T1000 (cell line): ENCODE measurements at regions not wholly inside any gene's neighbourhood (a gene's known extent, or its start where the extent isn't known, plus 50 kb on each side); places are given as distances from the start of the nearest gene placed in this dataset.
A peak's percentile ranks its signal among the peaks of the same experiment; 100 is the strongest.
"Not testable (repeated sequence)": the region's sequence is repeated elsewhere in the genome, so short reads cannot be mapped to it uniquely, and the experiment has no call there.

Experiments
- DNase-seq: peaks from one replicate; lab custom pipeline; 2025; ENCODE audit warnings: mixed read lengths; lab: John Stamatoyannopoulos, UW

DNA sequence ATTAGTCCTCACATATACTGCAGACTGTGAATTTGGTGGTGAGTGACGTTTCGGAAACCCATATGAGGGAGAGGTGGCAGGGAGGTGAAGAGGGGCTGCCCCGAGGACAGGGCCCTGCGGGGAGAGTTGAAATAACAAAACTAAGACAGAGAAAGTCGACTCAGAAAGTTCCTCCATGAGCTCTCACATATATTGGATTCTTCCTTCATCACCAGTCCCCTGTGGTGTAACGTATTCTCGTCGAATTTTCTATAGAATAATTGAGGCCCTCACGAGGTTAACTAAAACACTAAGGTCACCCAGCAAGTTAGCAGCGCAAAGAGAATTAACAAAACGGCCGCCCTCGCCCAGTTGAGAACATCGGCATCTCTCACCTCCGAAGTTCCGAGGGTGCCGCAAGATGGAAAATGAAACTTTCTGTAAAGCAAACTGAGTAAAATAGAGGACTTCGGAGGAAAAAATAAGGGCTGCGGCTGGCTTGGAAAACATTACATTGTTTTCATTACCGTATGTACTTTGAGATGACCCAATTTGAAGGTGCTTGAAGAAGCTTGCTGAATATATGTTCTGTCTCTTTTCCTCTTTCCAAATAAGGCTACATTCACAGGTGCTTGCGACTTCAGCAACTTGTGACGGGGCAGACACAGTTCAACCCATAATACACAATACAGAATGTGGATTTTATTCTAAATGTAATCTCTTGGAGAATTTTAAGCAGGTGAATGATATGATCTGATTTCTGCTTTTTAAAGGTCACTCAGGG lies 490.9 kb upstream of the JARID2 start:
- no peak for DNase-seq

- no peak for DNase-seq
These were observed 489.5 kb upstream of the JARID2 start for GRCh38 chr6:14756340-14756739.

- no peak for DNase-seq
These were observed 488.9 kb upstream of the JARID2 start for GRCh38 chr6:14757014-14757413.

DNA sequence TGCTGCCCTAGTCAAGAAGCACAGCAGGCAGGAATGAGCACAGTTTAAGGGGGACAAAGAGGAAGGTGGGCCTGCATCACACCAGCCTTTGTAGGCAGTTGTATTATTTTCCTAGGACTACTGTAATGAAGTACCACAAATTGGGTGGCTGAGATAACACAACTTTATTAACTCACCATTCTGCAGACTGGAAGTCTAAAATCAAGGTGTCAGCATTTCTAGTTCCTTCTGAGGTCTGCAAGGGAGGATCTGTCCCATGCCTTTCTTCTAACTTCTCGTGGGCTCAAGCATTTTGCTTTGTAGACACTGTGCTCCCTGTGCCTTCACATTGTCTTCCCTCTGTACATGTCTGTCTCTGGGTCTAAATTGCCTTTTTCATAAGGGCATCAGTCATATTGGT lies 488.5 kb upstream of the JARID2 start:
- DNase-seq = no peak

GRCh38 chr6:14758421-14759081 lies 487.3 kb upstream of the JARID2 start:
- DNase-seq = no peak

DNA sequence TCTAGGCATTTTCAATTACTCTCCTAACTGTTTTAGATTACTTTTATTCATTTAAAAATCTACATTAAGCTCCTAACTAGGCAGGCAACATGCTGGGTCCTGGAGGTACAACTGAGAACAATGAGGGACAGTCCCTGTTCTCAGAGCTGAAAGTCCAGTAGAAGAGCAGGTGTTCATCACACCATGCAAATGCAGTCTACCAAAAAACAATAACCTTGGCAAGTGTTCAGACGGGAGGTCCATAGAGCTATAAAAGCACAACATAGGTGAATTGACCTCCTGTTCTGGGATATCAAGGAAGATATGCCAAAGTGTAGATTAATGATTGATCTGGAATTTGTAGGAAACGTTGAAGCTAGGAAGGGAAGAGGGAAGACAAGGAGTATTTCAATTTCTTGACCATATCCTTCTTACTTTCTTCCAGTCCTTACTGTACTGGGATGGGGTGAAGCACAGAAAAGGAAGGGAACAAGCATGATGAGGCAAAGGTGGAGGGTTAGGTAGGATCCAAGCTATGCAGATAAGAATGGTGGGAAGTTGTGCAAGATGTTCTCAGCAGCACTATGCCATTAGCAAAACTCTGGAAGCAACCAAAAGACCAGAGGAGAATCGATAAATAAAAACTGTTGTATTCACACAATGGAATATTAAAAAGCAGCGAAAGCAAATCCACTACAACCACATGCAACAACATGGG lies 485.7 kb upstream of the JARID2 start:
- no peak for DNase-seq

GRCh38 chr6:14762077-14762476 lies 483.8 kb upstream of the JARID2 start:
- no peak for DNase-seq

DNA sequence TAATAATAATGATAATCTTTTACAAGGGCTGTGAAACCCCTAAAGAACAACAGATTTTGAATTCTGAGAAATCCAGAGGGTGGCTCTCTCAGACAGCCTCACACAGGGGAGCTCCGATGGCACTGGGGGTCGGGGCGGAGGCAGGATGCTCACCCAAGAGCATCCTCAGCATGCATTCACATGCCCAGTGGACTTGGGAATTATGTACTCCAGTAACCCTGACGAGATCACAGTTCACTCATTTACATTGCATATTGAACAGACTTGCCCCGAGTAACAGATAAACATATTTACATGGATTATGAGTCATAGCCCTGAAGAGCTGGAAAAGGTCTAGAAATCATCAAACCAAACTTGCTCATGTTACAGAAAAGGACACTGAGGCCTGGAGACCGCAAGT lies 482.7 kb upstream of the JARID2 start:
- DNase-seq = peak; percentile 4

GRCh38 chr6:14763616-14764015 lies 482.3 kb upstream of the JARID2 start:
- no peak for DNase-seq

DNA sequence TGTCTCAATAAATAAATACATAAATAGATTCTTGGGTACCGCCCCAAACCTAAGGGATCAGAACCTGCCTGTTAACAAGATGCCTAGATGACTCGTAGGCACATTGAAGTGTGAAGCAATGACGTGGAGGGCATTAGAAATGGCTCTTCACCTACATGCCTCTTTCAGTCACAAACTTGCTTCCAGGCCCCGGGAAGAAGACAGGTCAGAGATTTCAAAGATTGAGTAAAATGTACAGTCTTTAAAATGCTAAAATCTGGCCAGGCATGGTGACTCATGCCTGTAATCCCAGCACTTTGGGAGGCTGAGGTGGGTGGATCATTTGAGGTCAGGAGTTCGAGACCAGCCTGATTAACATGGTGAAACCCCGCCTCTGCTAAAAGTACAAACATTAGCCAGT lies 480.8 kb upstream of the JARID2 start:
- DNase-seq = peak; percentile 12

- no peak for DNase-seq
These were observed 480.0 kb upstream of the JARID2 start for GRCh38 chr6:14765721-14766390.

- DNase-seq = no peak
These were observed 479.4 kb upstream of the JARID2 start for GRCh38 chr6:14766391-14766994.

- no peak for DNase-seq
These were observed 478.6 kb upstream of the JARID2 start for GRCh38 chr6:14767226-14767625.

GRCh38 chr6:14770040-14770439 lies 475.8 kb upstream of the JARID2 start:
- no peak for DNase-seq

- no peak for DNase-seq
These were observed 475.3 kb upstream of the JARID2 start for GRCh38 chr6:14770572-14770971.

- DNase-seq = no peak
These were observed 474.9 kb upstream of the JARID2 start for GRCh38 chr6:14771016-14771415.

DNA sequence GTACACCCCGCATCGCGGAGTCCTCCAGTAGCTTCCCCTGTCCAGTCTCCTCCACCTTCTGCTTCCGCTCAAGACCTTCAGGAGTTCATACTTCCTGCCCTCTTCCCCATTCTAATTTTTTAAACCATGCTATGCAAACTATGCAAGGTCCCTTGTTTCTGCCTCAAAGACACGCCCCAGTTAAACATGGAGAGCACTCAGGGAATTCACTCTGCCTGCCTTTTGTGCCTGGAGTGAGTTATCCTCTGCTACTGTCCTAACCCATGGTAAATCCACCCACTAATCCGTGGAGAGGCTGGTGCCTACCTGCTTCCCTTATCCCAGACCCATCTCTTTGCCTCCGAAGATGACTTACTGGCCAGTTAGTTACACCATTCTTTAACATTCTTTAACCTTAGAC lies 473.7 kb upstream of the JARID2 start:
- no peak for DNase-seq

- DNase-seq = no peak
These were observed 470.3 kb upstream of the JARID2 start for GRCh38 chr6:14775528-14775927.

DNA sequence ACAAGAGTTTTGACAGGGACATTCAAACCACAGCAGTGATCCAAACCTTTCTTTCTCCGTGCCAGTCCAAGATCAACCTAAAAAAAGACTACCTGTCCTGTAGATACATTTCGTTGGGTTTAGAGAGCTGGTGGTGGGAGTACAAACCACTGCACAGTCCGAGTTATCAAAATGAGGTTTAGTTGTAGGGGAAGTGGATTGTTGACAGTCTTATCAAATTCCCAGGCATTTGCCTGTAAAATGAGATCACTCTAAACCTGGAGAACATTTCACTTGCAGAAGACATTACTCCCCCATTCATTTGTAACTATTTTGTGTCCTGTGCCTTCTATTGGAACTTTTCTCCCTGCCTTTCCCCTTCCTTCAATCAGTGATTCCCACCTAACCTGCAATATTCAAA lies 469.6 kb upstream of the JARID2 start:
- DNase-seq = no peak

GRCh38 chr6:14781772-14782525 lies 463.9 kb upstream of the JARID2 start:
- no peak for DNase-seq

GRCh38 chr6:14782921-14783464 lies 462.9 kb upstream of the JARID2 start:
- not testable (repeated sequence) for DNase-seq
